DOHH2 (cell line): ENCODE measurements at regions not wholly inside any gene's neighbourhood (a gene's known extent, or its start where the extent isn't known, plus 50 kb on each side); places are given as distances from the start of the nearest gene placed in this dataset.

Experiments used
- H3F3A ChIP-seq: fragments of 200-600 bp; sonication (generic), shearing (Covaris generic); 2 replicates; pipeline ENCODE4 v1.6.0; 2016; ENCODE audit warnings: antibody characterized with exemption, mild to moderate bottlenecking; ENCODE audit not compliant: control insufficient read depth, insufficient read depth
- H3K27ac ChIP-seq: fragments of 200-600 bp; sonication (generic); 2 replicates; pipeline ENCODE4 v1.5.1; 2014; ENCODE audit warnings: low read depth, mild to moderate bottlenecking, low read length, moderate library complexity
- H3K27me3 ChIP-seq: fragments of 200-600 bp; sonication (generic); 2 replicates; pipeline ENCODE4 v1.6.1; 2014; ENCODE audit warnings: mild to moderate bottlenecking, low read length, mixed read lengths; ENCODE audit not compliant: control insufficient read depth
- H3K36me3 ChIP-seq: fragments of 200-600 bp; sonication (generic); 2 replicates; pipeline ENCODE4 v1.6.1; 2014; ENCODE audit warnings: mild to moderate bottlenecking, low read length, moderate library complexity, mixed read lengths; ENCODE audit not compliant: control insufficient read depth
- H3K4me1 ChIP-seq: fragments of 200-600 bp; sonication (generic); 2 replicates; pipeline ENCODE4 v1.6.1; 2014; ENCODE audit warnings: mild to moderate bottlenecking, low read length, mixed read lengths; ENCODE audit not compliant: control insufficient read depth
- H3K4me2 ChIP-seq: fragments of 200-600 bp; sonication (generic); 2 replicates; pipeline ENCODE4 v1.6.0; 2014; ENCODE audit warnings: mild to moderate bottlenecking, low read length, moderate library complexity
- H3K4me3 ChIP-seq: fragments of 200-600 bp; sonication (generic); 2 replicates; pipeline ENCODE4 v1.5.1; 2014; ENCODE audit warnings: mild to moderate bottlenecking, low read length, mixed read lengths
- H3K79me2 ChIP-seq: fragments of 200-600 bp; sonication (generic); 2 replicates; pipeline ENCODE4 v1.6.1; 2014; ENCODE audit warnings: mild to moderate bottlenecking, low read length, mixed read lengths; ENCODE audit not compliant: control insufficient read depth
- H3K9me2 ChIP-seq: fragments of 200-600 bp; sonication (generic); replicated peaks from 2 replicates; pipeline ENCODE4 v1.6.1; 2014; ENCODE audit warnings: mild to moderate bottlenecking, low read length, mixed read lengths; ENCODE audit not compliant: control insufficient read depth
- H3K9me3 ChIP-seq: fragments of 200-600 bp; sonication (generic); 2 replicates; pipeline ENCODE4 v1.6.1; 2014; ENCODE audit warnings: antibody characterized with exemption, low read length, mixed read lengths; ENCODE audit not compliant: control insufficient read depth, insufficient read depth
- H4K20me1 ChIP-seq: fragments of 200-600 bp; sonication (generic); 2 replicates; pipeline ENCODE4 v1.6.0; 2014; ENCODE audit warnings: low read depth, mild to moderate bottlenecking, antibody characterized with exemption, low read length, moderate library complexity; ENCODE audit not compliant: control insufficient read depth, insufficient read depth
- CTCF ChIP-seq: fragments of 200-600 bp; sonication (generic); IDR thresholded peaks from one replicate; pipeline ENCODE4 v1.5.1; 2014; ENCODE audit warnings: antibody characterized with exemption, mild to moderate bottlenecking, low read depth, low read length; ENCODE audit not compliant: poor library complexity, severe bottlenecking
- EZH2phosphoT487 ChIP-seq: fragments of 200-600 bp; sonication (generic); IDR thresholded peaks from 2 replicates; pipeline ENCODE4 v1.6.1; 2017; ENCODE audit warnings: borderline replicate concordance, mild to moderate bottlenecking, antibody characterized with exemption, low read length, moderate library complexity, mixed read lengths

DNA sequence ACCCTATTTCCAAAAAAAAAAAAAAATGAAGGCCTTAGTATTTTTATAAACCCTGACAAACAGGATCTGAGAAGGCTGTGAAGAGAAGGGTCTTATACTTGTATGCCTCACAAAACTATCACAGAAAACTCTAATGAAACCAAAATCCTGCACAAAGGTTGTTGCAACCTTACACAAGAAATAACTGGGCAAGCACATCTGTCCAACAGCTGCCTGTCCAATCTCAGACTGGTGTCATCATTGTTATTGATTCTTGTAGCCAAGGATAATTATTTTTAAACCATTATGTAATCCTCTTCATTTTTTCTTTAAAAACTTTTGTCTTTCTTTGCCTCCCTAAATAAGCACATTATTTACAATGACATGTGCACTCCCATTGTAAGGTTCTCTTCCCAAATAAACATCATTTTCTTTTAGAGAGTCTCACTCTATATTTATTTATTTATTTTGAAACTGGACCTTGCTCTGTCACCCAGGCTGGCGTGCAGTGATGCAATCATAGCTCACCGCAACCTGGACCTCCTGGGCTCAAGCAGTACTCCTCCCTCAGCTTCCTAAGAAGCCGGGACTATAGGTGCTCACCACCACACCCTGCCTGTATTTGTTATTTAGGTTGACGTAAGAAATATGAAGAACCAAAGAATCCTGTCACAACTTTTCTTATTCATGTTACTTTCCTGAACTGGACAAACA is 697.1 kb downstream of the DOK5 start:
- Histone ChIP-seq H3K4me2 (no peak overlapping the region), H3F3A (no peaks in the 10 kb centered on the region), H3K79me2 (no peaks in the 10 kb centered on the region), H3K9me2 (no peaks in the 10 kb centered on the region), H3K36me3 (no peaks in the 10 kb centered on the region), H3K27me3 (no peaks in the 10 kb centered on the region), H3K9me3 (no peaks in the 10 kb centered on the region), H3K4me1 (no peaks in the 10 kb centered on the region), H3K27ac (no peak overlapping the region), H3K4me3 (no peak overlapping the region), H4K20me1 (no peaks in the 10 kb centered on the region)
- TF ChIP-seq CTCF: no peak
- TF ChIP-seq EZH2phosphoT487: no peak

GRCh38 chr20:55166063-55166462 is 690.7 kb downstream of the DOK5 start:
- H3K4me2 ChIP-seq: no peak overlapping the region
- no peaks in the 10 kb centered on the region for H4K20me1 ChIP-seq
- no peaks in the 10 kb centered on the region for H3K9me3 ChIP-seq
- no peaks in the 10 kb centered on the region for H3K9me2 ChIP-seq
- H3K27ac ChIP-seq: no peak overlapping the region
- H3K4me3 ChIP-seq: no peak overlapping the region
- no peaks in the 10 kb centered on the region for H3K79me2 ChIP-seq
- H3K36me3 ChIP-seq: no peaks in the 10 kb centered on the region
- no peaks in the 10 kb centered on the region for H3K4me1 ChIP-seq
- TF ChIP-seq CTCF (no peak), EZH2phosphoT487 (no peak)
- no peaks in the 10 kb centered on the region for H3K27me3 ChIP-seq
- no peaks in the 10 kb centered on the region for H3F3A ChIP-seq

DNA sequence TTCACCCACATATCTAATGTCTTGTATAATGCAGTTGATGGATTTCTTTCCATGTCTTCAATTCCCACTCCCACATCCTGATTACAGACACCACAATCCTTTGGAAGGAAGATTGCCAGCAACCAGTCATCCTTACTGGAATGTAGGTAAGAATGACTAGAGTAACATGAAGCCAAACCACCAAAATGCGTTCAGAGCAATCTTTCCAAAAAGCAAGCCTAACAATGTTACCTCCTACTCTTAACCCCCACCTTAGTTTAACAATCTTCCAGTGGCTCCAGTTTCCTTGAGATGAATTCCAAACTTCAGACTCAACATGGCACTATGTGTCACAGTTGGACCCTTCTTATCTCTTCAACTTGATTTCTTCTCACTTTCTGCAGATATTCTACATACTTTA is 685.6 kb downstream of the DOK5 start:
- H3K9me3 ChIP-seq: no peaks in the 10 kb centered on the region
- TF ChIP-seq CTCF (no peak), EZH2phosphoT487 (no peak)
- no peaks in the 10 kb centered on the region for H3K36me3 ChIP-seq
- no peaks in the 10 kb centered on the region for H3K4me1 ChIP-seq
- H3K4me2 ChIP-seq: no peak overlapping the region
- H3K27ac ChIP-seq: no peak overlapping the region
- H3F3A ChIP-seq: no peaks in the 10 kb centered on the region
- no peak overlapping the region for H3K4me3 ChIP-seq
- no peaks in the 10 kb centered on the region for H3K27me3 ChIP-seq
- no peaks in the 10 kb centered on the region for H3K9me2 ChIP-seq
- H3K79me2 ChIP-seq: no peaks in the 10 kb centered on the region
- no peaks in the 10 kb centered on the region for H4K20me1 ChIP-seq
